ENCODE measurements at regions not wholly inside any gene's neighbourhood (a gene's known extent, or its start where the extent isn't known, plus 50 kb on each side); places are given as distances from the start of the nearest gene placed in this dataset.

- no peaks in the 10 kb centered on the region for H3K9me2 ChIP-seq (replicated peaks; ENCODE audit: insufficient read depth)
- DNase-seq (ENCODE audit: low spot score) = peak; percentile 23
- no peaks in the 10 kb centered on the region for H4K20me1 ChIP-seq (ENCODE audit: insufficient read depth, poor library complexity, severe bottlenecking)
- H3K4me1 ChIP-seq (ENCODE audit: insufficient read depth) = no peaks in the 10 kb centered on the region
- WGBS (ENCODE audit: low lambda C conversion rate, missing lambda C conversion rate) = 71% methylated on average over 7 of the region's 7 CpGs
- TF ChIP-seq EZH2phosphoT487 (IDR thresholded peaks at IDR 0.05; ENCODE audit: low read depth, severe bottlenecking, unreplicated experiment) = no peak
- no peak for TF ChIP-seq CTCF (IDR thresholded peaks at IDR 0.05; ENCODE audit: poor library complexity)
- no peak for TF ChIP-seq EZH2 (IDR thresholded peaks at IDR 0.05; ENCODE audit: borderline replicate concordance)
- no peaks in the 10 kb centered on the region for H3K27me3 ChIP-seq
- no peak overlapping the region for H2AFZ ChIP-seq
- H3K27ac ChIP-seq = no peak overlapping the region
- no peak overlapping the region for H3K4me3 ChIP-seq
- H3K9me3 ChIP-seq (ENCODE audit: low read depth) = no peaks in the 10 kb centered on the region
- H3K36me3 ChIP-seq (replicated peaks; ENCODE audit: insufficient read depth, low read depth) = no peaks in the 10 kb centered on the region
- no peak overlapping the region for H3K4me2 ChIP-seq
- no peaks in the 10 kb centered on the region for H3K79me2 ChIP-seq
Measured at GRCh38 chr5:109567374-109568044, 122.2 kb upstream of the MAN2A1 start.

- H3K9me2 ChIP-seq (replicated peaks; ENCODE audit: insufficient read depth) = no peaks in the 10 kb centered on the region
- no peaks in the 10 kb centered on the region for H3K79me2 ChIP-seq
- no peak overlapping the region for H3K27ac ChIP-seq
- H2AFZ ChIP-seq = no peak overlapping the region
- no peak overlapping the region for H3K4me3 ChIP-seq
- H3K4me2 ChIP-seq = no peak overlapping the region
- no peak for DNase-seq (ENCODE audit: low spot score)
- no peaks in the 10 kb centered on the region for H3K4me1 ChIP-seq (ENCODE audit: insufficient read depth)
- no peak for TF ChIP-seq CTCF (IDR thresholded peaks at IDR 0.05; ENCODE audit: poor library complexity)
- no peak for TF ChIP-seq EZH2 (IDR thresholded peaks at IDR 0.05; ENCODE audit: borderline replicate concordance)
- no peak for TF ChIP-seq EZH2phosphoT487 (IDR thresholded peaks at IDR 0.05; ENCODE audit: low read depth, severe bottlenecking, unreplicated experiment)
- H3K27me3 ChIP-seq = no peaks in the 10 kb centered on the region
- H4K20me1 ChIP-seq (ENCODE audit: insufficient read depth, poor library complexity, severe bottlenecking) = no peaks in the 10 kb centered on the region
- WGBS (ENCODE audit: low lambda C conversion rate, missing lambda C conversion rate) = 87% methylated on average over 2 of the region's 2 CpGs
- H3K36me3 ChIP-seq (replicated peaks; ENCODE audit: insufficient read depth, low read depth) = no peaks in the 10 kb centered on the region
- H3K9me3 ChIP-seq (ENCODE audit: low read depth) = no peaks in the 10 kb centered on the region
Measured at GRCh38 chr5:109566361-109566760, 123.4 kb upstream of the MAN2A1 start.

GRCh38 chr5:109563739-109564138, 126.0 kb upstream of the MAN2A1 start:
- Histone ChIP-seq H3K27ac (no peak overlapping the region), H3K27me3 (no peaks in the 10 kb centered on the region), H3K4me3 (no peak overlapping the region), H3K9me2 (replicated peaks; ENCODE audit: insufficient read depth) (no peaks in the 10 kb centered on the region), H3K9me3 (ENCODE audit: low read depth) (no peaks in the 10 kb centered on the region), H2AFZ (no peak overlapping the region), H4K20me1 (ENCODE audit: insufficient read depth, poor library complexity, severe bottlenecking) (no peaks in the 10 kb centered on the region), H3K4me1 (ENCODE audit: insufficient read depth) (no peaks in the 10 kb centered on the region), H3K36me3 (replicated peaks; ENCODE audit: insufficient read depth, low read depth) (no peaks in the 10 kb centered on the region), H3K4me2 (no peak overlapping the region), H3K79me2 (no peaks in the 10 kb centered on the region)
- WGBS (ENCODE audit: low lambda C conversion rate, missing lambda C conversion rate) = 96% methylated on average over 1 of the region's 1 CpG
- TF ChIP-seq EZH2 (IDR thresholded peaks at IDR 0.05; ENCODE audit: borderline replicate concordance) (no peak), CTCF (IDR thresholded peaks at IDR 0.05; ENCODE audit: poor library complexity) (no peak), EZH2phosphoT487 (IDR thresholded peaks at IDR 0.05; ENCODE audit: low read depth, severe bottlenecking, unreplicated experiment) (no peak)
- DNase-seq (ENCODE audit: low spot score) = no peak

All from hepatocyte (in vitro differentiated cells).